WTC11 (cell line): ENCODE measurements at regions not wholly inside any gene's neighbourhood (a gene's known extent, or its start where the extent isn't known, plus 50 kb on each side); places are given as distances from the start of the nearest gene placed in this dataset.

Experiments
- ATAC-seq: fragments of 200-7000 bp; cut with Tn5 transposase; 2 replicates; pipeline ENCODE4 v1.10.0; 2021; ENCODE audit warnings: mild to moderate bottlenecking, moderate library complexity
- CTCF ChIA-PET: fragments of 300-600 bp; sonication (Branson Sonifier 250); formaldehyde crosslinking; loops from one replicate; lab custom pipeline; 2021; ENCODE audit warnings: antibody characterized with exemption; lab: Charles Lee
- POLR2A ChIA-PET: fragments of 350-600 bp; sonication (Branson Sonifier 250); formaldehyde crosslinking; loops from one replicate; lab custom pipeline; 2021; ENCODE audit warnings: antibody characterized with exemption; lab: Charles Lee
- DNase-seq: peaks from one replicate; pipeline ENCODE4 v3.0.0; 2021; ENCODE audit warnings: low spot score
- H3K27ac Mint-ChIP-seq: 2 replicates; pipeline ENCODE4 v1.8.0; 2021; ENCODE audit warnings: mixed read lengths
- H3K27me3 Mint-ChIP-seq: 2 replicates; pipeline ENCODE4 v1.8.0; 2021; ENCODE audit warnings: low read depth, mild to moderate bottlenecking, moderate library complexity, mixed read lengths
- H3K36me3 Mint-ChIP-seq: 2 replicates; pipeline ENCODE4 v1.8.0; 2021; ENCODE audit warnings: mixed read lengths
- H3K4me1 Mint-ChIP-seq: 2 replicates; pipeline ENCODE4 v1.8.0; 2022; ENCODE audit warnings: mixed read lengths
- H3K4me3 Mint-ChIP-seq: 2 replicates; pipeline ENCODE4 v1.8.0; 2021; ENCODE audit warnings: mild to moderate bottlenecking, moderate library complexity, mixed read lengths
- H3K9me3 Mint-ChIP-seq: 2 replicates; pipeline ENCODE4 v1.8.0; 2021; ENCODE audit warnings: mixed read lengths
- CREM ChIP-seq: sonication (generic); formaldehyde crosslinking; IDR thresholded peaks from 2 replicates; pipeline ENCODE4 v1.8.1; 2022; ENCODE audit warnings: mild to moderate bottlenecking, missing genetic modification reagents, moderate library complexity
- ETV6 ChIP-seq: sonication (generic); formaldehyde crosslinking; IDR thresholded peaks from 2 replicates; pipeline ENCODE4 v1.8.1; 2022; ENCODE audit warnings: mild to moderate bottlenecking, missing genetic modification reagents
- GTF2I ChIP-seq: fragments of 250-450 bp; sonication (Bioruptor Pico); conservative IDR thresholded peaks from 2 replicates; pipeline ENCODE4 v1.4.0; 2021; ENCODE audit warnings: mild to moderate bottlenecking
- JUN ChIP-seq: sonication (generic); formaldehyde crosslinking; IDR thresholded peaks from 2 replicates; pipeline ENCODE4 v1.8.0; 2023; ENCODE audit warnings: mild to moderate bottlenecking, missing genetic modification reagents
- MXD4 ChIP-seq: fragments of 250-450 bp; sonication (Bioruptor Pico); IDR thresholded peaks from 2 replicates; pipeline ENCODE4 v1.8.0; 2021; ENCODE audit warnings: mild to moderate bottlenecking, moderate library complexity, borderline replicate concordance
- NR1H2 ChIP-seq: sonication (generic); formaldehyde crosslinking; IDR thresholded peaks from 2 replicates; pipeline ENCODE4 v1.9.0; 2021; ENCODE audit warnings: mild to moderate bottlenecking, moderate library complexity, missing genetic modification reagents
- OVOL2 ChIP-seq: fragments of 250-450 bp; sonication (Bioruptor Pico); IDR thresholded peaks from 2 replicates; pipeline ENCODE4 v1.9.0; 2021; ENCODE audit warnings: mild to moderate bottlenecking, borderline replicate concordance
- PRRX2 ChIP-seq: fragments of 250-450 bp; sonication (Bioruptor Pico); IDR thresholded peaks from 2 replicates; pipeline ENCODE4 v1.8.0; 2021; ENCODE audit warnings: mild to moderate bottlenecking
- RELA ChIP-seq: sonication (generic); formaldehyde crosslinking; IDR thresholded peaks from 2 replicates; pipeline ENCODE4 v1.8.1; 2022; ENCODE audit warnings: missing genetic modification reagents, mild to moderate bottlenecking, borderline replicate concordance
- RORB ChIP-seq: fragments of 250-450 bp; sonication (Bioruptor Pico); IDR thresholded peaks from 2 replicates; pipeline ENCODE4 v1.9.0; 2021; ENCODE audit warnings: mild to moderate bottlenecking
- SMAD4 ChIP-seq: sonication (generic); formaldehyde crosslinking; IDR thresholded peaks from 2 replicates; pipeline ENCODE4 v1.8.0; 2022; ENCODE audit warnings: mild to moderate bottlenecking, missing genetic modification reagents
- SP1 ChIP-seq: sonication (generic); formaldehyde crosslinking; conservative IDR thresholded peaks from 2 replicates; pipeline ENCODE4 v1.8.1; 2022; ENCODE audit warnings: missing genetic modification reagents
- TEAD4 ChIP-seq: sonication (generic); formaldehyde crosslinking; IDR thresholded peaks from 2 replicates; pipeline ENCODE4 v1.8.0; 2022; ENCODE audit warnings: mild to moderate bottlenecking, missing genetic modification reagents
- ZBTB21 ChIP-seq: sonication (generic); formaldehyde crosslinking; IDR thresholded peaks from 2 replicates; pipeline ENCODE4 v1.8.1; 2023; ENCODE audit warnings: mild to moderate bottlenecking, missing genetic modification reagents, borderline replicate concordance
- ZNF416 ChIP-seq: fragments of 250-450 bp; sonication (Bioruptor Pico); IDR thresholded peaks from 2 replicates; pipeline ENCODE4 v1.9.0; 2021; ENCODE audit warnings: mild to moderate bottlenecking, inconsistent platforms
- TF ChIP-seq, protein P1 (sequence below): sonication (generic); formaldehyde crosslinking; IDR thresholded peaks from 2 replicates; pipeline ENCODE4 v1.8.0; 2023; ENCODE audit warnings: mild to moderate bottlenecking, missing genetic modification reagents
- TF ChIP-seq, protein P2 (sequence below): fragments of 250-450 bp; sonication (Bioruptor Pico); conservative IDR thresholded peaks from 2 replicates; pipeline ENCODE4 v1.9.0; 2021; ENCODE audit warnings: mild to moderate bottlenecking
- TF ChIP-seq, protein P3 (sequence below): sonication (generic); formaldehyde crosslinking; IDR thresholded peaks from 2 replicates; pipeline ENCODE4 v1.8.1; 2023; ENCODE audit warnings: mild to moderate bottlenecking, missing genetic modification reagents, moderate library complexity
- TF ChIP-seq, protein P4 (sequence below): sonication (generic); formaldehyde crosslinking; conservative IDR thresholded peaks from 2 replicates; pipeline ENCODE4 v1.8.1; 2023; ENCODE audit warnings: mild to moderate bottlenecking, low read depth, missing genetic modification reagents, moderate library complexity
- TF ChIP-seq, protein P5 (sequence below): fragments of 250-450 bp; sonication (Bioruptor Pico); IDR thresholded peaks from 2 replicates; pipeline ENCODE4 v1.9.0; 2021; ENCODE audit warnings: mild to moderate bottlenecking
- TF ChIP-seq, protein P6 (sequence below): fragments of 250-450 bp; sonication (Bioruptor Pico); IDR thresholded peaks from 2 replicates; pipeline ENCODE4 v1.8.0; 2021; ENCODE audit warnings: mild to moderate bottlenecking
- TF ChIP-seq, protein P7 (sequence below): sonication (generic); formaldehyde crosslinking; IDR thresholded peaks from 2 replicates; pipeline ENCODE4 v1.8.1; 2023; ENCODE audit warnings: mild to moderate bottlenecking, missing genetic modification reagents
- TF ChIP-seq, protein P8 (sequence below): sonication (generic); formaldehyde crosslinking; IDR thresholded peaks from 2 replicates; pipeline ENCODE4 v1.8.0; 2023; ENCODE audit warnings: missing genetic modification reagents

DNA sequence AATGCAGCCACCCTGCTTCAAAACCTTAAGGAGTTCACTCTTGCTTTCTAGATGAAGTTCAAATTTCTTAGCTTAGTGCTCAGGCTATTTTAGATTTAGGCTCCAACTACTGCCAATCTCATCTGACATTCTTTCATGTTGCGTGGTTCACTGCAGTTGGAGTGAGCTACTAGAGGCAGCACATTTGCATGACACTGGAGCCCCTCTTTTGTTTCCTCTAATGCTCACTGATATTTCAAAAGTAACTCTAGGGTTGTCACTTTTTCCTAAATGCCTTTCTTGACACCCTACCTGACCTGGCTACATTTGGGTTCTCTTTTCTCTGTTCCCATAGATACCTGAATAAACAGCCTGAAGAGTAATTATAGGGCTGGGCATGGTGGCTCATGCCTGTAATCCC is 586.5 kb upstream of the GOT2 start (continued):
- TF ChIP-seq, protein P1, sequence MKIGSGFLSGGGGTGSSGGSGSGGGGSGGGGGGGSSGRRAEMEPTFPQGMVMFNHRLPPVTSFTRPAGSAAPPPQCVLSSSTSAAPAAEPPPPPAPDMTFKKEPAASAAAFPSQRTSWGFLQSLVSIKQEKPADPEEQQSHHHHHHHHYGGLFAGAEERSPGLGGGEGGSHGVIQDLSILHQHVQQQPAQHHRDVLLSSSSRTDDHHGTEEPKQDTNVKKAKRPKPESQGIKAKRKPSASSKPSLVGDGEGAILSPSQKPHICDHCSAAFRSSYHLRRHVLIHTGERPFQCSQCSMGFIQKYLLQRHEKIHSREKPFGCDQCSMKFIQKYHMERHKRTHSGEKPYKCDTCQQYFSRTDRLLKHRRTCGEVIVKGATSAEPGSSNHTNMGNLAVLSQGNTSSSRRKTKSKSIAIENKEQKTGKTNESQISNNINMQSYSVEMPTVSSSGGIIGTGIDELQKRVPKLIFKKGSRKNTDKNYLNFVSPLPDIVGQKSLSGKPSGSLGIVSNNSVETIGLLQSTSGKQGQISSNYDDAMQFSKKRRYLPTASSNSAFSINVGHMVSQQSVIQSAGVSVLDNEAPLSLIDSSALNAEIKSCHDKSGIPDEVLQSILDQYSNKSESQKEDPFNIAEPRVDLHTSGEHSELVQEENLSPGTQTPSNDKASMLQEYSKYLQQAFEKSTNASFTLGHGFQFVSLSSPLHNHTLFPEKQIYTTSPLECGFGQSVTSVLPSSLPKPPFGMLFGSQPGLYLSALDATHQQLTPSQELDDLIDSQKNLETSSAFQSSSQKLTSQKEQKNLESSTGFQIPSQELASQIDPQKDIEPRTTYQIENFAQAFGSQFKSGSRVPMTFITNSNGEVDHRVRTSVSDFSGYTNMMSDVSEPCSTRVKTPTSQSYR (CRISPR knock-in tag) = no peak
- no peak for TF ChIP-seq GTF2I (CRISPR knock-in tag)
- no peak for TF ChIP-seq MXD4 (CRISPR knock-in tag)
- no peak for TF ChIP-seq OVOL2
- TF ChIP-seq, protein P2, sequence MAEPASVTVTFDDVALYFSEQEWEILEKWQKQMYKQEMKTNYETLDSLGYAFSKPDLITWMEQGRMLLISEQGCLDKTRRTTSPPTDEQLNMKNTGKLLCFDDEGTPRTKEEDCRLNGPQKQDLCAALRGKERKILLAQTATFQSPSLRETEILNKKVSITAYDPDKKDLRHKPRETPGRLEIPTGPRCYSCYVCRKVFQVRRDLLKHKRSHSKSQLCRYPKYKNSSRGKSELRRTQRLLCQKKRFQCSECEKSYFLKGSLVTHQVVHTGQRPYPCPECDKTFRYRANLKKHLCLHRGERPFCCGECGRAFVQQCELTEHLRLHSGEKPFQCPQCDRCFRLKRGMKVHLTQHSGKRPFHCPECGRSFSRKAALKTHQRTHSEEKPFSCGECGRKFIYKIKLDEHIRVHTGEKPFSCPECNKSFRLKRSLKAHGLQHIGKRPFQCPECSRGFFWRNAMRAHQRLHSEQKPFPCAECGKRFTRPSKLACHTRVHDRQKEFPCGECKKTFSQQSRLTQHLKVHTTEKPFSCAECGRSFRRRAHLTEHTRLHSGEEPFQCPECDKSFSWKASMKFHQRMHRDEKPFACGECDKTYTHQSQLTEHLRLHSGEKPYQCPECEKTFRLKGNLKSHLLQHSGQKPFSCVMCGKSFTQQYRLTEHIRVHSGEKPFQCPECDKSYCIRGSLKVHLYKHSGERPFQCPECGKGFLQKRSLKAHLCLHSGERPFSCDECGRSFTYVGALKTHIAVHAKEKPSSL (CRISPR knock-in tag) = no peak
- TF ChIP-seq, protein P3, sequence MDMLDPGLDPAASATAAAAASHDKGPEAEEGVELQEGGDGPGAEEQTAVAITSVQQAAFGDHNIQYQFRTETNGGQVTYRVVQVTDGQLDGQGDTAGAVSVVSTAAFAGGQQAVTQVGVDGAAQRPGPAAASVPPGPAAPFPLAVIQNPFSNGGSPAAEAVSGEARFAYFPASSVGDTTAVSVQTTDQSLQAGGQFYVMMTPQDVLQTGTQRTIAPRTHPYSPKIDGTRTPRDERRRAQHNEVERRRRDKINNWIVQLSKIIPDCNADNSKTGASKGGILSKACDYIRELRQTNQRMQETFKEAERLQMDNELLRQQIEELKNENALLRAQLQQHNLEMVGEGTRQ (CRISPR knock-in tag) = no peak
- TF ChIP-seq TEAD4 (CRISPR knock-in tag) = no peak
- no peak for TF ChIP-seq RELA (CRISPR knock-in tag)

DNA sequence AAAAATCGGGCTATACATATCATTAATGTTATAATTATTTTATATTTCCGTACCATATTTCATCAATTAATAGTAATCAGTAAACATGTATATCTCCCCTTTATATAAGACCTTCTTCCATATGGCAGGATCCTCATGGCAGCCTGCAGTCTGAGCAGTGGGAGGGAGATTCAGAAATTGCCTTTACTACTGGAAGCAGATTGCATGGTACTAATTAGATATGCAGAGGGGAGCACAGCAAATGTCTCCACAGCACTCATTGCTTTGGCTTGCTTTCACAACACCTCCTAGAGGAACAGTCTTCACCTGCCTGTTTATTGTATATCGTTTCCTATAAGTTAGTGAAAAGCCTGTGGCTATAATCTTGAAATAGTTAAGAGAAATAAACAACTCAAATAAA is 585.8 kb upstream of the GOT2 start:
- Mint-ChIP-seq H3K27me3 (peaks cover 16% of the 10 kb centered on the region; the same call in 1 of the 2 replicates), H3K4me1 (peaks cover 9% of the 10 kb centered on the region), H3K9me3 (0 out of 2 replicates have a peak, but pooled peaks cover 3% of the 10 kb centered on the region), H3K36me3 (no peaks in the 10 kb centered on the region), H3K27ac (no peak overlapping the region), H3K4me3 (no peak overlapping the region)
- no peak for DNase-seq
- ChIA-PET POLR2A (no interaction called here), CTCF (no interaction called here)
- no peak for ATAC-seq
- no peak for TF ChIP-seq RORB (CRISPR knock-in tag)
- TF ChIP-seq, protein P4, sequence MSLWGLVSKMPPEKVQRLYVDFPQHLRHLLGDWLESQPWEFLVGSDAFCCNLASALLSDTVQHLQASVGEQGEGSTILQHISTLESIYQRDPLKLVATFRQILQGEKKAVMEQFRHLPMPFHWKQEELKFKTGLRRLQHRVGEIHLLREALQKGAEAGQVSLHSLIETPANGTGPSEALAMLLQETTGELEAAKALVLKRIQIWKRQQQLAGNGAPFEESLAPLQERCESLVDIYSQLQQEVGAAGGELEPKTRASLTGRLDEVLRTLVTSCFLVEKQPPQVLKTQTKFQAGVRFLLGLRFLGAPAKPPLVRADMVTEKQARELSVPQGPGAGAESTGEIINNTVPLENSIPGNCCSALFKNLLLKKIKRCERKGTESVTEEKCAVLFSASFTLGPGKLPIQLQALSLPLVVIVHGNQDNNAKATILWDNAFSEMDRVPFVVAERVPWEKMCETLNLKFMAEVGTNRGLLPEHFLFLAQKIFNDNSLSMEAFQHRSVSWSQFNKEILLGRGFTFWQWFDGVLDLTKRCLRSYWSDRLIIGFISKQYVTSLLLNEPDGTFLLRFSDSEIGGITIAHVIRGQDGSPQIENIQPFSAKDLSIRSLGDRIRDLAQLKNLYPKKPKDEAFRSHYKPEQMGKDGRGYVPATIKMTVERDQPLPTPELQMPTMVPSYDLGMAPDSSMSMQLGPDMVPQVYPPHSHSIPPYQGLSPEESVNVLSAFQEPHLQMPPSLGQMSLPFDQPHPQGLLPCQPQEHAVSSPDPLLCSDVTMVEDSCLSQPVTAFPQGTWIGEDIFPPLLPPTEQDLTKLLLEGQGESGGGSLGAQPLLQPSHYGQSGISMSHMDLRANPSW (CRISPR knock-in tag) = no peak
- TF ChIP-seq JUN = no peak
- TF ChIP-seq SMAD4 = no peak
- TF ChIP-seq NR1H2 (CRISPR knock-in tag) = no peak
- TF ChIP-seq, protein P5, sequence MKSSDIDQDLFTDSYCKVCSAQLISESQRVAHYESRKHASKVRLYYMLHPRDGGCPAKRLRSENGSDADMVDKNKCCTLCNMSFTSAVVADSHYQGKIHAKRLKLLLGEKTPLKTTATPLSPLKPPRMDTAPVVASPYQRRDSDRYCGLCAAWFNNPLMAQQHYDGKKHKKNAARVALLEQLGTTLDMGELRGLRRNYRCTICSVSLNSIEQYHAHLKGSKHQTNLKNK = no peak
- TF ChIP-seq PRRX2 (CRISPR knock-in tag) = no peak
- TF ChIP-seq SP1 (CRISPR knock-in tag) = no peak
- TF ChIP-seq, protein P6, sequence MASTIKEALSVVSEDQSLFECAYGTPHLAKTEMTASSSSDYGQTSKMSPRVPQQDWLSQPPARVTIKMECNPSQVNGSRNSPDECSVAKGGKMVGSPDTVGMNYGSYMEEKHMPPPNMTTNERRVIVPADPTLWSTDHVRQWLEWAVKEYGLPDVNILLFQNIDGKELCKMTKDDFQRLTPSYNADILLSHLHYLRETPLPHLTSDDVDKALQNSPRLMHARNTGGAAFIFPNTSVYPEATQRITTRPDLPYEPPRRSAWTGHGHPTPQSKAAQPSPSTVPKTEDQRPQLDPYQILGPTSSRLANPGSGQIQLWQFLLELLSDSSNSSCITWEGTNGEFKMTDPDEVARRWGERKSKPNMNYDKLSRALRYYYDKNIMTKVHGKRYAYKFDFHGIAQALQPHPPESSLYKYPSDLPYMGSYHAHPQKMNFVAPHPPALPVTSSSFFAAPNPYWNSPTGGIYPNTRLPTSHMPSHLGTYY (CRISPR knock-in tag) = no peak
- TF ChIP-seq, protein P7, sequence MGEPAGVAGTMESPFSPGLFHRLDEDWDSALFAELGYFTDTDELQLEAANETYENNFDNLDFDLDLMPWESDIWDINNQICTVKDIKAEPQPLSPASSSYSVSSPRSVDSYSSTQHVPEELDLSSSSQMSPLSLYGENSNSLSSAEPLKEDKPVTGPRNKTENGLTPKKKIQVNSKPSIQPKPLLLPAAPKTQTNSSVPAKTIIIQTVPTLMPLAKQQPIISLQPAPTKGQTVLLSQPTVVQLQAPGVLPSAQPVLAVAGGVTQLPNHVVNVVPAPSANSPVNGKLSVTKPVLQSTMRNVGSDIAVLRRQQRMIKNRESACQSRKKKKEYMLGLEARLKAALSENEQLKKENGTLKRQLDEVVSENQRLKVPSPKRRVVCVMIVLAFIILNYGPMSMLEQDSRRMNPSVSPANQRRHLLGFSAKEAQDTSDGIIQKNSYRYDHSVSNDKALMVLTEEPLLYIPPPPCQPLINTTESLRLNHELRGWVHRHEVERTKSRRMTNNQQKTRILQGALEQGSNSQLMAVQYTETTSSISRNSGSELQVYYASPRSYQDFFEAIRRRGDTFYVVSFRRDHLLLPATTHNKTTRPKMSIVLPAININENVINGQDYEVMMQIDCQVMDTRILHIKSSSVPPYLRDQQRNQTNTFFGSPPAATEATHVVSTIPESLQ (CRISPR knock-in tag) = no peak
- no peak for TF ChIP-seq ZBTB21 (CRISPR knock-in tag)
- no peak for TF ChIP-seq CREM (CRISPR knock-in tag)
- TF ChIP-seq, protein P8, sequence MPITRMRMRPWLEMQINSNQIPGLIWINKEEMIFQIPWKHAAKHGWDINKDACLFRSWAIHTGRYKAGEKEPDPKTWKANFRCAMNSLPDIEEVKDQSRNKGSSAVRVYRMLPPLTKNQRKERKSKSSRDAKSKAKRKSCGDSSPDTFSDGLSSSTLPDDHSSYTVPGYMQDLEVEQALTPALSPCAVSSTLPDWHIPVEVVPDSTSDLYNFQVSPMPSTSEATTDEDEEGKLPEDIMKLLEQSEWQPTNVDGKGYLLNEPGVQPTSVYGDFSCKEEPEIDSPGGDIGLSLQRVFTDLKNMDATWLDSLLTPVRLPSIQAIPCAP = no peak
- TF ChIP-seq ETV6 (CRISPR knock-in tag) = no peak
- no peak for TF ChIP-seq ZNF416 (CRISPR knock-in tag)
- TF ChIP-seq OVOL2 = no peak
